Activated CD4-positive, alpha-beta T cell treated with anti-CD3 and anti-CD28 coated beads, Interleukin-2, amount 50 U/mL, for 1 hour (primary cell): ENCODE measurements at regions not wholly inside any gene's neighbourhood (a gene's known extent, or its start where the extent isn't known, plus 50 kb on each side); places are given as distances from the start of the nearest gene placed in this dataset.
"Not testable (repeated sequence)": the region's sequence is repeated elsewhere in the genome, so short reads cannot be mapped to it uniquely, and the experiment has no call there.

Source experiments
- DNase-seq: peaks from one replicate; pipeline ENCODE4 v3.0.0-alpha.2; 2020

- no peak for DNase-seq
Measured at GRCh38 chr6:27616328-27617045, 143.6 kb upstream of the ZNF184 start.

DNA sequence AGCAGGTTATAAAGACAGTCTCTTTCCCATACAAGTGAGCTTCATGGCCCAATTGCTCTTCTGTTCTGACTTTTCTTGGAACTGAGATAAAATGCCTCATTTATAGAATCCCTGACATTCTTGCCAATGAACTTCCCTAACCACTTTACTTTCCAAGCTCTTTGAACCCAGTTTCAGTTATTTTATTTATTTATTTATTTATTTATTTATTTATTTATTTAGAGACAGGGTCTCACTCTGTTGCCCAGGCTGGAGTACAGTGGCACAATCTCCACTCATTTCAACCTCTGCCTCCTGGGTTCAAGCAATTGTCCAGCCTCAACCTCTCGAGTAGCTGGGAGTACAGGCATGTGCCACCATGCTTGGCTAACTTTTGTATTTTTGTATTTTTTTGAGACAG is 138.5 kb upstream of the ZNF184 start:
- DNase-seq, result no peak

DNA sequence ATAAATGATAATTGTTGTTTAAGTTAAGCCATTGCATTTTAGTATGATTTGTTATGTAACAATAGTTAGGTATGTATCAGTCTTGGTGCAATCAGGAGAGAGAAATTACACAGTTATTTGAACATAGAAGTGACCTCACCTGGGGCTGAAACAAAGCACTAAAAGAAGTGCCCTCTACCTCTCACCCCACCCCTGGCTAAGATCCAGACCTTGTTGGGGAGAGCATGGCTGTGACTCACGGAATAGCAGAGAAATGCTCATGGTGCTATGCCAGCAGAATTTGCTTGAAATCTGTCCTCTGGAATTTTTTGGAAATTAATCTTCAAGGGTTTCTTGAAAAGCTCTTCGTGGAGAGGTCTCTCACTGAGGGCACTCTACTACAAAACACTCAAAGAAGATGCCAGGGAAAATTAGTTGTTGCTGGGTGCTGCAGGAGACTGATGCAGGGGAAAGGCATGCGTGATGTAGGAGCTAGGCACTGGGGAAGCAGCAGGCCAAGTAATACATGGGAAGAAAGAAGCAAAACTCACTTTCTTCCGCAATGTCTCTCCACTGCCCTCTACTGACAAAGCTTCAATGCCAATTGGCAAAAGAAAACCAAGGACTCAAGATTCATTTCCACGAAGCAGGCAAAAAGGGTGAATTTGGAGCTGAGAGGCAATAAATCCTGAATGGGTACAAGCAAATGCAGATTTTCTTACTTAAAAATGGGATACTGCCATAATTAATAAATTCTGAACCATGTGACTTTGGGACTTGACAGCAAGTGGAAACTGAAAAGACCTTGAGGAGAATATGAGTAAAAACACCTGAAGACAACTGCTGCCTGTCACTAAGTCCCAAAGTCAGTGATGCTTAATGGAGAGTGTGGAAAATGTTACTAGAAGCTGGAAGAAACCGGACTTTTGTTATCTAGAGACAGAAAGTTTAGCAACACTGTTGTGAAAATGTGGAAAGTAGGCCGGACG is 136.3 kb upstream of the ZNF184 start:
- DNase-seq, result no peak

- DNase-seq, result no peak
Measured at GRCh38 chr6:27605401-27606342, 132.8 kb upstream of the ZNF184 start.

- no peak for DNase-seq
Measured at GRCh38 chr6:27604986-27605385, 132.1 kb upstream of the ZNF184 start.

GRCh38 chr6:27601668-27602254 is 128.9 kb upstream of the ZNF184 start:
- no peak for DNase-seq

DNA sequence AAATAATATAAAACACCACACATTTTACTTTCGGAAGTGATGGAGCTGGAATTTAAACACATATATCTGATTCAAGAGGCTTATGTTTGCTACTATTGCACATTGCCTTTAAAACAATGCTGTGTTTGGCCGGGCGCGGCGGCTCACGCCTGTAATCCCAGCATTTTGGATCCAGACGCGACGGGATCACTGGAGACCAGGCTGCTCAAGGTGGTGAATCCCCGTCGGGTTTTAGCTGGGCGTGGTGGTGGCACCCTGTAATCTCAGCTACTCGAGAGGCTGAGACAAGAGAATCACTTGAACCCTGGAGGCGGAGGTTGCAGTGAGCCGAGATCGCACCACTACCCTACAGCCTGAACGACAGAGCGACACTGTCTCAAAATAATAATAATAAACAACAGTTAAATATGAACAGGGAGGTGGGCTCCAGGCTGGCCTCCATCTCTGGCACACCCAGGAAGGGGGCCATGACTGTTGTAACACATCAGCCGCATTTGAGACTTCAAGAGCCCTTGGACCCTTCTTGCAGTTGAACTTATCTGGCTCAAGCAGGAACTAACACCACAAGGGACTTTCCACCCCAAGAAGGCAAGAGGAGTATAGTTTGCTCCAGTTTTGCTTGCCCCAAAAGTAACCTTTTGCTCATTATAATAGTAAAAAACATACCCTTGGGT is 127.1 kb upstream of the ZNF184 start:
- no peak for DNase-seq

DNA sequence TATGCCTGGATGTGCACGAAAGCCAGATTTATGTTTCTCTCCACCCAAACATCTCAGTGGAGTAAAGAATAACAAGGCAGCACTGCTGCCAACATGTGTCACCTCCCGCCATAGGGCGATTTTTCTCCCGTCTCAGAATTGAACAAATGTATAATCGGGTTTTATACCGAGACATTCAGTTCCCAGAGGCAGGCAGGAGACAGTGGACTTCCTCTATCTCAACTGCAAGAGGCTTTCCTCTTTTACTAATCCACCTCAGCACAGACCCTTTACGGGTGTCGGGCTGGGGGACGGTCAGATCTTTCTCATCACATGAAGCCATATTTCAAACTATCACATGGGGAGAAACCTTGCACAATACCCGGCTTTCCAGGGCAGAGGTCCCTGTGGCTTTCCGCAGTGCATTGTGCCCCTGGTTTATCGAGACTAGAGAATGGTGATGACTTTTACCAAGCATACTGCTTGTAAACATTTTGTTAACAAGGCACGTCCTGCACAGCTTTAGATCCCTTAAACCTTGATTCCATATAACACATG is 124.2 kb upstream of the ZNF184 start:
- not testable (repeated sequence) for DNase-seq

DNA sequence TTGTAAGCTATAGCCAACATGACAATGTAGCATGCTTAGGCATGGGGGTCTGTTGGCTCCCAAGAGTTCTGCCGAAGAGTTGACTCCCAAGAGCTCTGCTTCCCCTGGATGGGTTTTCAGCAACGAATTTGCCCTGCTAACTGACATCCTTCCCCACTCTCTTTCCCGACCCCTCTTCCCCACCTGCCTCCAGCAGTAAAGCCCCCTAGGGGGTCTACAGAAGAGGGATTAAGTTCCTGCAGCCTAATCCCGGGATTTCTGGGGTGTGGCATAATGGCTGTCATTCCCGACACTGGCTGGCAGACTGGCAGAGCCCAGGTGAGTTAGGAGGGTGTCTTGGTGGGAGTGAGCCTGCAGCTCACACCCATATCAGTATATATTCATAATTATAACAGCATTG is 121.0 kb upstream of the ZNF184 start:
- DNase-seq, result no peak

DNA sequence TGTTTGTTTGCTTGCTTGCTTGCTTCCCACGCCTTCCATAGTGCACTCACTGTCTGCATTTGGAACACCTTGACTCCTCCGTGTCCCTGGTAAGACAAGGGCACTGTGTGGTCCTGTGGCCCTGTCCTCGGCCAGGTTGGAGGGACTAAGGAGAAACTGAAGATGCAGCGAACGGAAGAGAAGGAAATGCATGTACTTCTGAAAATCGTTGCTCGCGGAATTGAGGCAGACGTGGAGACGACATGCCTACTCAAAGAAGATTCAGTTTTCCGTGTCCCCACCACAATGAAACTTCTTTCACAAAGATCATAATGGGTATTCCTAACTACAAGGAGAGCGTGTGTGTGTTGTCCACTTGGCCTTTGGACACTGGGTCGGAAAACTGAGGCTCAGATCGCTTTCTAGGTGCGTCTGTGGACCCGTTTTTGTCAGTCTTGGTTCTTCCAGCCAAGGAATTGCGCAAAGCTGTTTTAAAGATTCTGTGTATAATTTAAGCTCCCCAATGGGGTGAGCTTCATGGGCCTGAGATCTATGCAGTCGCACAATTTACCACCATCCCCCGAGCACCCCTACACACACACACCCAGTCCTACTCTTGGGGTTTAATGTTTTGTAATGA is 120.4 kb upstream of the ZNF184 start:
- no peak for DNase-seq

- no peak for DNase-seq
Measured at GRCh38 chr6:27592481-27593199, 119.7 kb upstream of the ZNF184 start.

DNA sequence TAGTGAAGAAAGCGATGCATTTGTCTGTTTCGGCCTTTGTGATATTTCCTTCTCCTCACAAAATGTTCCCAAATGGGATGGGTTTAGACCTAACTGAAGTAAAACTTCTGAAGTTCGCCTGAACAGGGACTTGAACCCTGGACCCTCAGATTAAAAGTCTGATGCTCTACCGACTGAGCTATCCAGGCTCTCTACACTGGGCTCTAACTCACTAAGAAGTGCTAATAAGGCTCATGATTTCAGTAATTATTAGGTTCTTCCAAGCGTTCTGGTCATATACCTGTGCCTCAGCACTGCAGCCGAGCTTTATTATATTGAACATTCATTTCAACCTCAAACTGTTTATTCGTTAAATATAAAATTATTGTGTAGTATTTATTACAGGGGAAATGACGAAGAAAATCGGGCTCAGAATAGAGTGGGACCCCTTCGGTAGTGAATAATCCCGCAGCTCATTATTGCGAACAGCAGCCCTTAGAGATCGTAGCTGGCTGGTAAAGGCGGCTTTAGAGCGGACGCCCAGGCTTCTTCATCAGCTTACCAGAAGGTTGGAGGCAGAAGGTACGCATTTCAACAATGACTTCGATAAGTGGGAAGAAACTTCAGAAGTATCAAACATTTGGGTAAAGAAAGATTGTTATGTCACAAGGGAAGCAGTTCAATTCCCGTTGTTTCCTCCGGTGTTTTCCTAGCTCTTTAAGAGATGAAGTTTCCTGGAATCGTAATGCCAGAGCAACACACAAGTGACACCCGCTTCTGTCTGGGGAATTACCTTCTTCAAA is 119.0 kb upstream of the ZNF184 start:
- no peak for DNase-seq

GRCh38 chr6:27585316-27585715 is 112.4 kb upstream of the ZNF184 start:
- not testable (repeated sequence) for DNase-seq

DNA sequence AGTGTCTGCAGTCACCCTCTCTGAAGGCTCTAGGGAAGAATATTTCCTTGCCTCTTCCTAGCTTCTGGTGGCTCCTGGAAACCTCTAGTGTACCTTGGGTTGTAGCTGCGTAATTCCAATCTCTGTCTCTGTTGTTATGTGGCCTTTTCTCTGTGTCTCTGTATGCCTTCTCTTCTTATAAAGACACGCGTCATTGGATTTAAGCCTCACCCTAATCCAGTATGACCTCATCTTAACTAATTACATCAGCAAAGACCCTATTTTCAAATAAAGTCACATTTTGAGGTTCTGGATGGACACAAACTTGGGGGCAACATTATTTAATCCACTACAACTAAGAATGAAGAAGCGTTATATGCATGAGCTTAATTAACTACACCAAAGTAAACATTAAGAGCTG is 111.4 kb upstream of the ZNF184 start:
- DNase-seq, result no peak

- DNase-seq, result no peak
Measured at GRCh38 chr6:27582928-27583725, 110.2 kb upstream of the ZNF184 start.

- DNase-seq, result no peak
Measured at GRCh38 chr6:27579973-27580372, 107.1 kb upstream of the ZNF184 start.

DNA sequence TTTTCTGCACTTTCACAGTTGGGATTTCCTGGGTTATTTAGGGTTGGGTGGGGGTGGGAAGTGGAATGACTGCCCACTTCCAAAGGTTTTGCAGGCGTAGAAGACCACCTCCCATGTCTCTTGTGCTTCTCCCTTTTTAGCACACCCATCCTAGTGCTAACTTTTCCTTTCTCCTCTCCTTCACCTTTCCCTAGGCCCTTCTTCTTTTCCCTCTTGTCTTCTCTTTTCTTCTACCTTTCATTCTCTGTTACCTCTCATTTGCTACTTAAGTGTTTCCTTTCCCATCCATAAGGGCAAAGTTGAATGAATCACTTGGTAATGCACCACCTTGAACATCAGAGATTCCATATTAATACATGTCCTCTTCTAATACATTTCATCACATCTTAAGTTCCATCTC is 105.0 kb upstream of the ZNF184 start:
- no peak for DNase-seq

DNA sequence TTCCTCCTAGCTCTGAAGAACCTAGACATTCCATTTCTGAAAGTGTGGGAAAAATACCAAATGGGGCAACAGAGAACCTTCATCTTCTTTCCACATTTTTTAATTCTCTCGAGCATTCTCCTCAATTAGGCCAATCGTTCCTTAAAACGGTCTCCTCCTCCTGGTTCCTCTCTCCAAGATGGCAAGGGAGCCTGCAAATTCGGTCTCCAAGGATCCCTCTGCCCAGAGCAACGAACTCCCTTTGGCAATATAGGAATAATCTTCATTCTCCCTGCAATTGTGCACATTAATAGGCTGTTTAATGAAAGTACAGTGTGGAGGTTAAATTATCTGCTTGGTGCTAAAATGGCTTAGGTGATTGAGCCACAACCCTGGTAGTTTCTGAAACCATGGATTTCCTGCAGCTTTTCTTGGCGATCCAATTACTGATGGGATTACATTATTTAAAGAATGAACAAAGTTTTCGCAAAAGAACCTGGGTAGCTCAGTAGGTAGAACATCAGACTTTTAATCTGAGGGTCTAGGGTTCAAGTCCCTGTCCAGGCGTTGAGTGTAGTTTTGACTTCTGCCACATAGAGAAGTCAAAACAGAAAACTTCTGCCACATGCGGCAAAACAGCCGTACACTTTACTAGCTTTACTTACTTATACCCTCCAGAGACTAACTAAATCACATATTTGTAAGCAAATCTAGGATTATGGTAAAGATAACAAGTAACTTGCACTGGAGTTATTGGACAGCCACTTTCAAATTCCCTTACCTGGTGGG is 102.9 kb upstream of the ZNF184 start:
- DNase-seq, result no peak
